Esophagus squamous epithelium (tissue), 4 donors: ENCODE measurements at regions not wholly inside any gene's neighbourhood (a gene's known extent, or its start where the extent isn't known, plus 50 kb on each side); places are given as distances from the start of the nearest gene placed in this dataset.

ENCODE experiments used
- POLR2A ChIP-seq, 4 donors: fragments of 450-650 bp; IDR thresholded peaks; one replicate each; pipeline ENCODE4 v1.6.1; 2017; ENCODE audit warnings: antibody characterized with exemption in 4 of 4, mild to moderate bottlenecking in 4 of 4, moderate library complexity in 3 of 4
- TF ChIP-seq, protein P1 (sequence below), 6 experiments: fragments of 450-650 bp in 4 of 6; fragments of 200-600 bp in 2 of 6; sonication (generic) in 2 of 6; IDR thresholded peaks; one replicate each; pipeline ENCODE4 v1.5.1; 2016 to 2019; ENCODE audit warnings: antibody characterized with exemption in 6 of 6, mild to moderate bottlenecking in 4 of 6, moderate library complexity in 4 of 6

- TF ChIP-seq, protein P1, sequence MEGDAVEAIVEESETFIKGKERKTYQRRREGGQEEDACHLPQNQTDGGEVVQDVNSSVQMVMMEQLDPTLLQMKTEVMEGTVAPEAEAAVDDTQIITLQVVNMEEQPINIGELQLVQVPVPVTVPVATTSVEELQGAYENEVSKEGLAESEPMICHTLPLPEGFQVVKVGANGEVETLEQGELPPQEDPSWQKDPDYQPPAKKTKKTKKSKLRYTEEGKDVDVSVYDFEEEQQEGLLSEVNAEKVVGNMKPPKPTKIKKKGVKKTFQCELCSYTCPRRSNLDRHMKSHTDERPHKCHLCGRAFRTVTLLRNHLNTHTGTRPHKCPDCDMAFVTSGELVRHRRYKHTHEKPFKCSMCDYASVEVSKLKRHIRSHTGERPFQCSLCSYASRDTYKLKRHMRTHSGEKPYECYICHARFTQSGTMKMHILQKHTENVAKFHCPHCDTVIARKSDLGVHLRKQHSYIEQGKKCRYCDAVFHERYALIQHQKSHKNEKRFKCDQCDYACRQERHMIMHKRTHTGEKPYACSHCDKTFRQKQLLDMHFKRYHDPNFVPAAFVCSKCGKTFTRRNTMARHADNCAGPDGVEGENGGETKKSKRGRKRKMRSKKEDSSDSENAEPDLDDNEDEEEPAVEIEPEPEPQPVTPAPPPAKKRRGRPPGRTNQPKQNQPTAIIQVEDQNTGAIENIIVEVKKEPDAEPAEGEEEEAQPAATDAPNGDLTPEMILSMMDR (IDR thresholded peaks at IDR 0.05), result no peak
- TF ChIP-seq POLR2A (IDR thresholded peaks at IDR 0.05), result no peak
Measured at GRCh38 chr12:89258240-89258969, 93.9 kb downstream of the DUSP6 start.
